DND-41 (cell line): ENCODE measurements at regions not wholly inside any gene's neighbourhood (a gene's known extent, or its start where the extent isn't known, plus 50 kb on each side); places are given as distances from the start of the nearest gene placed in this dataset.

Experiments
- CTCF ChIP-seq: IDR thresholded peaks from 2 replicates; pipeline ENCODE4 v1.5.1; 2012; ENCODE audit warnings: borderline replicate concordance, low read length, moderate library complexity, mild to moderate bottlenecking; ENCODE audit not compliant: poor library complexity, severe bottlenecking; ENCODE audit errors: extremely low read depth
- EZH2 ChIP-seq: IDR thresholded peaks from 3 replicates; pipeline ENCODE4 v1.6.1; 2012; ENCODE audit warnings: borderline replicate concordance, low read depth, mild to moderate bottlenecking, moderate library complexity, low read length, inconsistent platforms; ENCODE audit not compliant: severe bottlenecking

GRCh38 chr20:60352596-60352995, 394.4 kb downstream of the CDH26 start:
- no peak for TF ChIP-seq EZH2
- no peak for TF ChIP-seq CTCF
